NT2/D1 (cell line): ENCODE measurements at regions not wholly inside any gene's neighbourhood (a gene's known extent, or its start where the extent isn't known, plus 50 kb on each side); places are given as distances from the start of the nearest gene placed in this dataset.

Experiments used
- YY1 ChIP-seq: IDR thresholded peaks from 2 replicates; pipeline ENCODE4 v1.6.1; 2011; ENCODE audit not compliant: insufficient read length, insufficient read depth
- ZNF274 ChIP-seq: IDR thresholded peaks from 2 replicates; pipeline ENCODE4 v1.6.1; 2011; ENCODE audit warnings: mild to moderate bottlenecking, low read depth, low read length

DNA sequence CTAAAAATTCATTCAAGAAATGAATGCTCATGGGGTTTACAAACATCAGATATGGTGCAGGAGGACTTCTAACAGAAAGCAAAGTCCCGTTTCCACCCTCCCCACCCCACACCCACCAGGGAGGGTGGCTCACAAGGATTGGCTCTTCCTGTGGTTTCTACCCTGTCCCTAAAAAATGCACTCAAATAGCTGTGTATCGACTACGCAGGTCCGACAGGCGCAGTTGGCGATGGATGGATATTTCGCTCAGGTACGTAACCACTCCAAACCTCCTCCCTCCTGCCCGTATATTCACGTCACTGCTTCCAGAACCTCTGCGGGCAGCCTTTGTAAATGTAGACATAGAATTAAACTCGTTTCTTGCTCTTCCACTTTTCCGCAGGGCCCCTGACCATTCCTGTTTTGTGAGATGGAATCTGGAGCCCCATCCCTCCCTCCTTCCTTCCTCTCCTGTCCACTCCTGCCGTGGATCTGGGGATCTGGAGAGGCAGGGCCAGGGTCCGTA is 264.3 kb downstream of the BMP7 start:
- TF ChIP-seq YY1 (no peak), ZNF274 (no peak)
